A549 (cell line): ENCODE measurements at regions not wholly inside any gene's neighbourhood (a gene's known extent, or its start where the extent isn't known, plus 50 kb on each side); places are given as distances from the start of the nearest gene placed in this dataset.

Source experiments
- ATAC-seq, 2 experiments: fragments of 200-7000 bp in 1 of 2; fragments of >200 bp in 1 of 2; cut with Nextera tagmentation in 1 of 2; cut with Tn5 transposase in 1 of 2; 3 replicates each; pipeline versions ENCODE4 v1.8.0 to v1.9.1; 2018 to 2020; ENCODE audit warnings: mild to moderate bottlenecking in 1 of 2, moderate library complexity in 1 of 2
- CTCF ChIA-PET: fragments of 300-600 bp; sonication (Branson Sonifier 250); formaldehyde crosslinking; extraction: SDS; loops from one replicate; lab custom pipeline; 2021; ENCODE audit warnings: antibody characterized with exemption, inconsistent platforms; lab: Yijun Ruan, JAX
- POLR2A ChIA-PET: fragments of 350-600 bp; formaldehyde crosslinking; extraction: SDS; loops from one replicate; lab custom pipeline; 2021; ENCODE audit warnings: antibody characterized with exemption, inconsistent platforms; lab: Yijun Ruan, JAX
- DNase-seq, 2 experiments: peaks; one replicate each; pipeline versions ENCODE4 v3.0.0 to v3.0.0-alpha.2; 2011 to 2016; ENCODE audit warnings: low read depth in 1 of 2, low spot score in 1 of 2
- FAIRE-seq: peaks from 2 replicates; lab custom pipeline; 2011; peaks lifted over from hg19 to GRCh38; lab: Jason Lieb, UNC
- H3K27ac ChIP-seq, 2 experiments: fragments of >200 bp; sonication (Bioruptor Twin); formaldehyde crosslinking; 3 replicates each; pipeline ENCODE4 v1.5.1; 2016 to 2017
- H3K4me1 ChIP-seq: fragments of >200 bp; sonication (Bioruptor Twin); formaldehyde crosslinking; 3 replicates; pipeline ENCODE4 v1.6.1; 2016
- H3K4me2 ChIP-seq: fragments of >200 bp; sonication (Bioruptor Twin); formaldehyde crosslinking; 3 replicates; pipeline ENCODE4 v1.6.1; 2016
- H3K4me3 ChIP-seq: fragments of >200 bp; sonication (Bioruptor Twin); formaldehyde crosslinking; 3 replicates; pipeline ENCODE4 v1.5.1; 2016
- H3K9me3 ChIP-seq: fragments of >200 bp; sonication (Bioruptor Twin); formaldehyde crosslinking; 3 replicates; pipeline ENCODE4 v1.6.1; 2016
- CBX2 ChIP-seq: fragments of 200-600 bp; sonication (generic); IDR thresholded peaks from 2 replicates; pipeline ENCODE4 v1.6.1; 2016; ENCODE audit warnings: low read depth, mild to moderate bottlenecking, borderline replicate concordance
- CBX8 ChIP-seq: fragments of 200-600 bp; sonication (generic); IDR thresholded peaks from 2 replicates; pipeline ENCODE4 v1.6.1; 2016
- EP300 ChIP-seq, 2 experiments: fragments of >200 bp; sonication (Bioruptor Twin); formaldehyde crosslinking; IDR thresholded peaks; 2 replicates in 1 of 2; 3 replicates in 1 of 2; pipeline ENCODE4 v1.6.1; 2016 to 2017
- FOSB ChIP-seq: fragments of 250-450 bp; sonication (Bioruptor Pico); IDR thresholded peaks from 2 replicates; pipeline ENCODE4 v1.5.0; 2020; ENCODE audit warnings: mild to moderate bottlenecking, moderate library complexity
- FOXS1 ChIP-seq: fragments of 250-450 bp; sonication (Bioruptor Pico); IDR thresholded peaks from 2 replicates; pipeline ENCODE4 v1.5.0; 2020; ENCODE audit warnings: mild to moderate bottlenecking, moderate library complexity
- HEYL ChIP-seq: fragments of 250-450 bp; sonication (Bioruptor Pico); IDR thresholded peaks from 2 replicates; pipeline ENCODE4 v1.8.0; 2021; ENCODE audit warnings: mild to moderate bottlenecking, moderate library complexity
- HOXA7 ChIP-seq: fragments of 250-450 bp; sonication (Bioruptor Pico); IDR thresholded peaks from 2 replicates; pipeline ENCODE4 v1.5.0; 2020; ENCODE audit warnings: mild to moderate bottlenecking, moderate library complexity
- MYC ChIP-seq: IDR thresholded peaks from 2 replicates; pipeline ENCODE4 v1.6.1; 2012; ENCODE audit warnings: mild to moderate bottlenecking, inconsistent platforms, low read length, improper control_type of control experiment, borderline replicate concordance
- NPAS2 ChIP-seq: fragments of 250-450 bp; sonication (Bioruptor Pico); IDR thresholded peaks from 2 replicates; pipeline ENCODE4 v1.8.0; 2022; ENCODE audit warnings: mild to moderate bottlenecking, moderate library complexity, borderline replicate concordance
- PHF8 ChIP-seq: fragments of 200-600 bp; sonication (generic); IDR thresholded peaks from 2 replicates; pipeline ENCODE4 v1.6.1; 2016; ENCODE audit warnings: low read depth, mild to moderate bottlenecking, antibody characterized with exemption, moderate library complexity, borderline replicate concordance
- POLR2A ChIP-seq: IDR thresholded peaks from 2 replicates; pipeline ENCODE4 v1.6.1; 2012; ENCODE audit warnings: mild to moderate bottlenecking, low read length
- RNF2 ChIP-seq: fragments of 200-600 bp; sonication (generic); IDR thresholded peaks from 2 replicates; pipeline ENCODE4 v1.6.1; 2016; ENCODE audit warnings: low read depth, mild to moderate bottlenecking, antibody characterized with exemption, moderate library complexity, borderline replicate concordance
- TP53 ChIP-seq: fragments of 250-450 bp; sonication (Bioruptor Pico); IDR thresholded peaks from 2 replicates; pipeline ENCODE4 v1.5.0; 2021; ENCODE audit warnings: mild to moderate bottlenecking, moderate library complexity
- WGBS: methylation state at CpG from one replicate; pipeline ENCODE4 v1.1.6; 2017; ENCODE audit errors: missing lambda C conversion rate; 5-methylcytosine and 5-hydroxymethylcytosine counted together
- TF ChIP-seq, protein P1 (sequence below): IDR thresholded peaks from 2 replicates; pipeline ENCODE4 v1.6.1; 2012
- TF ChIP-seq, protein P2 (sequence below): fragments of 200-600 bp; sonication (generic); IDR thresholded peaks from 2 replicates; pipeline ENCODE4 v1.6.1; 2016; ENCODE audit warnings: antibody characterized with exemption, mild to moderate bottlenecking, moderate library complexity
- TF ChIP-seq, protein P3 (sequence below): fragments of 250-450 bp; sonication (Bioruptor Pico); IDR thresholded peaks from 2 replicates; pipeline ENCODE4 v1.5.0; 2020; ENCODE audit warnings: low read depth, mild to moderate bottlenecking, moderate library complexity

DNA sequence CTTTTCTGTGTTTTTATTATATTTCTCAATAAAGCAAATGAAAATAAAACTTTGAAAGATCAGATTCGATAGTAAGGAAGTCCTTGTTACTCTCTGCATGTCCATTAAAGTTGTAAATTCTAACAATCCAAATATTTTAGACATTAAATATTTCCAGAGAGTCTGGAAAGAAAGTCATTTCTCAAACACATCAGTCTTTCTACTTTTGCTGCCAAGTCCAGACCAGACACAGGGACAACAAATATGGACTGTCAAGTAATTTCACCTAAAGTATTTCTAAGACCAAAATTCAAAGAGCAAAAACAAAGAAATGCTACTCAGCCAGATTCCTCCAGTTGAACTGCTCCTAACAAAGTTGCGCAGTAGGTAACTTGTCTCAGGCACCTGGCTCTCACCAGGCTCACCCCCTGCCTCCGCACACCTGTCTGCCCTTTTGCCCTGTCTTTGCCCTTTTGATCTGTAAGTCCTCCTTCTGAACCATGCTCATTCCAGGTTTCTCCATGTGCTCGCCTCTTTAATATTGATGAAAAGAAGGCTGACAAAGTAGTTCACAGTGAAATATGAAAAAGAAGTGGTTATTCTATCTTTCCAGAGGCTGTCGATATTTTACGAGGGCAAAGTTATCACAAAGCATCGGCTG is 300.5 kb downstream of the C7orf25 start:
- FAIRE-seq = no peak
- DNase-seq = no peak
- ChIA-PET CTCF (interaction anchor here (1.0 kb wide), 1 partner anchor 79 kb away, joined by 3 read pairs; no protein-coding TSS in a partner anchor), POLR2A (no interaction called here)
- no peak for TF ChIP-seq HOXA7 (CRISPR knock-in tag)
- no peak for TF ChIP-seq RNF2
- Histone ChIP-seq H3K4me3 (no peak overlapping the region), H3K4me1 (no peaks in the 10 kb centered on the region), H3K9me3 (no peaks in the 10 kb centered on the region), H3K4me2 (no peak overlapping the region), H3K27ac (no peak overlapping the region)
- WGBS = 20% methylated on average over 7 of the region's 7 CpGs
- no peak for ATAC-seq

DNA sequence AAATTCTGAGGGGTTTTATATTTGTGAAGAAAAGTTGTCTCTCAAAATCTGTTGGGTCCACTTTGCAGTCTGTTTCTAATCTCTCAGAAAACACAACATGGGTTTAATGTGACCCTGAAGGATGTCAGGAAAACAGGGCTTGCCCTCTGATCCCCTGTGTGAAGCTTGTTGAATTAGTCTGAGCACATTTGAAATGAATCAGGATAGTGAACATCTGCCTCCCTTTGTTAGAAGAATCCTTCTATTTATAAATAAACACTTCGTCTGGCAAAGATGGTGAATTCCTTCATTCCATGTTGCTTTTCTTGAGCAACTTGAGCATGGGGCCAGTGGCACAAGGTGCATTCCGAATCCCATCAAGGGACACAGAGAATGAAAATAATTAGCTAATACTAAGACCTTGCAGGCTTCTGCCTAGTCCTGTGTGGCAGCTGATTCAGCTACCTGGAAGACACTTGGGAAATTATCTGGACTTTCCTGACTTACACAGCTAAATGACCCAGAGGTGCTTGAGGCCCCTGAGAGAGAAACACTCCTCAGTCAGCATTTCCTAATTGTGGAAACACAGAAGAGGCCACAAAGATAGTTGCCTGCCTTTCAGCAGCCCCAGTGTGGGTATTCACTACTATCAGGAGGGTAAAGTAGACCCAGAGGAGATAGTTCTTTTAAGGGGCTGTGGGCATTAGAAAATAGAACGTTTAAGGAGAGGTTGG is 305.5 kb downstream of the C7orf25 start:
- TF ChIP-seq FOXS1 (no peak), CBX2 (no peak), CBX8 (no peak)
- TF ChIP-seq, protein P1, sequence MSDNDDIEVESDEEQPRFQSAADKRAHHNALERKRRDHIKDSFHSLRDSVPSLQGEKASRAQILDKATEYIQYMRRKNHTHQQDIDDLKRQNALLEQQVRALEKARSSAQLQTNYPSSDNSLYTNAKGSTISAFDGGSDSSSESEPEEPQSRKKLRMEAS = no peak
- TF ChIP-seq, protein P2, sequence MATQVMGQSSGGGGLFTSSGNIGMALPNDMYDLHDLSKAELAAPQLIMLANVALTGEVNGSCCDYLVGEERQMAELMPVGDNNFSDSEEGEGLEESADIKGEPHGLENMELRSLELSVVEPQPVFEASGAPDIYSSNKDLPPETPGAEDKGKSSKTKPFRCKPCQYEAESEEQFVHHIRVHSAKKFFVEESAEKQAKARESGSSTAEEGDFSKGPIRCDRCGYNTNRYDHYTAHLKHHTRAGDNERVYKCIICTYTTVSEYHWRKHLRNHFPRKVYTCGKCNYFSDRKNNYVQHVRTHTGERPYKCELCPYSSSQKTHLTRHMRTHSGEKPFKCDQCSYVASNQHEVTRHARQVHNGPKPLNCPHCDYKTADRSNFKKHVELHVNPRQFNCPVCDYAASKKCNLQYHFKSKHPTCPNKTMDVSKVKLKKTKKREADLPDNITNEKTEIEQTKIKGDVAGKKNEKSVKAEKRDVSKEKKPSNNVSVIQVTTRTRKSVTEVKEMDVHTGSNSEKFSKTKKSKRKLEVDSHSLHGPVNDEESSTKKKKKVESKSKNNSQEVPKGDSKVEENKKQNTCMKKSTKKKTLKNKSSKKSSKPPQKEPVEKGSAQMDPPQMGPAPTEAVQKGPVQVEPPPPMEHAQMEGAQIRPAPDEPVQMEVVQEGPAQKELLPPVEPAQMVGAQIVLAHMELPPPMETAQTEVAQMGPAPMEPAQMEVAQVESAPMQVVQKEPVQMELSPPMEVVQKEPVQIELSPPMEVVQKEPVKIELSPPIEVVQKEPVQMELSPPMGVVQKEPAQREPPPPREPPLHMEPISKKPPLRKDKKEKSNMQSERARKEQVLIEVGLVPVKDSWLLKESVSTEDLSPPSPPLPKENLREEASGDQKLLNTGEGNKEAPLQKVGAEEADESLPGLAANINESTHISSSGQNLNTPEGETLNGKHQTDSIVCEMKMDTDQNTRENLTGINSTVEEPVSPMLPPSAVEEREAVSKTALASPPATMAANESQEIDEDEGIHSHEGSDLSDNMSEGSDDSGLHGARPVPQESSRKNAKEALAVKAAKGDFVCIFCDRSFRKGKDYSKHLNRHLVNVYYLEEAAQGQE = no peak
- POLR2A ChIA-PET = no interaction called here
- H3K27ac ChIP-seq = no peak overlapping the region
- no peak for FAIRE-seq
- CTCF ChIA-PET = no interaction called here
- WGBS = 1% methylated on average over 3 of the region's 3 CpGs
- no peak overlapping the region for H3K4me3 ChIP-seq
- H3K4me2 ChIP-seq = no peak overlapping the region
- no peak for DNase-seq
- H3K4me1 ChIP-seq = no peaks in the 10 kb centered on the region
- no peaks in the 10 kb centered on the region for H3K9me3 ChIP-seq
- no peak for ATAC-seq

DNA sequence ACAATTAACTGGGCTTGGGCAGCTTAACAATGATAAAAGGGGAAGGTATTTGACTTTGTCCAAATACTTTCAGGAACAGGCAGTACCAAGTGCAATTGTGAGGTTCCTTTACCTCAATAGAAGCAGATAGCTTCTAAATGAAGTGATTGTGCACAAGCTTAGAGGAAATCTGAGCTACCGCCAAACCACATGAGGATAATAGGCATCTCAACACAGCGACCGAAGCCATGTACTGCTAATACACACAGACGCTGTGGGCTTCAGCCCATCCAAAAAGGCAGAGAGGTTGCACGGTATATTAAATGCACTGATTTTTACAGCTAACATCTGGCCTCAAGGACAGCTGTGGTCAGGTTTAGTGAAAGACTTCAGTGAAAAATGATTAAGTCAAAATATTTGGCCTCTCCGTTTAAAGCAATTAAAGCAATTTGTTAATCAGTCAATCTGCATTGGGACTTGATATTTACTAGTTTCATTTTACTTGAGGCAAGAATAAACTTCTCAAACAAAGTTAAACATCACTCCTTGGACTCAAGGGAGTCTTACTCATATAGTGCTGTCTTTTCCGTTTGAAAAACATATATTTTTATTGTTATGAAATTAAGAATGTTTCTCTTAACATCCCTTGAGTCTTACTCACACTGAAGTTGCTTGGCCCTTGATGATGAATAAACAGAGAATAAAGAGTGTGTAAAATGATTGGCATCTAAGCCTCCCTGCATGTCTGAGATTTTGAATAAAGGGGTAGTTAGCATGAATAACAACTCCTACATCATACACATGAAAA is 306.3 kb downstream of the C7orf25 start:
- FAIRE-seq (no peak), ATAC-seq (no peak), DNase-seq (no peak)
- ChIA-PET POLR2A (no interaction called here), CTCF (no interaction called here)
- 44% methylated on average over 7 of the region's 7 CpGs for WGBS
- no peak for TF ChIP-seq HEYL (CRISPR knock-in tag)
- TF ChIP-seq FOSB (CRISPR knock-in tag) = no peak
- no peak for TF ChIP-seq NPAS2 (CRISPR knock-in tag)
- TF ChIP-seq MYC = no peak
- TF ChIP-seq, protein P3, sequence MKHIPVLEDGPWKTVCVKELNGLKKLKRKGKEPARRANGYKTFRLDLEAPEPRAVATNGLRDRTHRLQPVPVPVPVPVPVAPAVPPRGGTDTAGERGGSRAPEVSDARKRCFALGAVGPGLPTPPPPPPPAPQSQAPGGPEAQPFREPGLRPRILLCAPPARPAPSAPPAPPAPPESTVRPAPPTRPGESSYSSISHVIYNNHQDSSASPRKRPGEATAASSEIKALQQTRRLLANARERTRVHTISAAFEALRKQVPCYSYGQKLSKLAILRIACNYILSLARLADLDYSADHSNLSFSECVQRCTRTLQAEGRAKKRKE (CRISPR knock-in tag) = no peak
- no peak for TF ChIP-seq PHF8
- no peak for TF ChIP-seq EP300 (IDR thresholded peaks at IDR 0.05)
- TF ChIP-seq POLR2A = no peak
- no peak for TF ChIP-seq TP53 (CRISPR knock-in tag)
- Histone ChIP-seq H3K9me3 (no peaks in the 10 kb centered on the region), H3K4me3 (no peak overlapping the region), H3K4me2 (no peak overlapping the region), H3K4me1 (no peaks in the 10 kb centered on the region), H3K27ac (no peak overlapping the region)
